RWPE1 (cell line): ENCODE measurements at regions not wholly inside any gene's neighbourhood (a gene's known extent, or its start where the extent isn't known, plus 50 kb on each side); places are given as distances from the start of the nearest gene placed in this dataset.

Experiments
- CTCF ChIA-PET: fragments of 350-600 bp; sonication (Branson Sonifier 250); formaldehyde crosslinking; extraction: SDS; loops from one replicate; lab custom pipeline; 2021; lab: Yijun Ruan, JAX
- POLR2A ChIA-PET: fragments of 400-600 bp; formaldehyde crosslinking; extraction: SDS; loops from one replicate; lab custom pipeline; 2020; ENCODE audit warnings: antibody characterized with exemption; ENCODE audit not compliant: low non-redundant PET; lab: Yijun Ruan, JAX
- DNase-seq: peaks from one replicate; pipeline ENCODE4 v3.0.0; 2012; ENCODE audit warnings: low spot score
- H3K27ac ChIP-seq: fragments of 450-650 bp; 2 replicates; pipeline ENCODE4 v1.5.1; 2017
- TF ChIP-seq, protein P1 (sequence below): fragments of 450-650 bp; conservative IDR thresholded peaks from 2 replicates; pipeline ENCODE4 v1.5.1; 2017; ENCODE audit warnings: low read depth, mild to moderate bottlenecking

DNA sequence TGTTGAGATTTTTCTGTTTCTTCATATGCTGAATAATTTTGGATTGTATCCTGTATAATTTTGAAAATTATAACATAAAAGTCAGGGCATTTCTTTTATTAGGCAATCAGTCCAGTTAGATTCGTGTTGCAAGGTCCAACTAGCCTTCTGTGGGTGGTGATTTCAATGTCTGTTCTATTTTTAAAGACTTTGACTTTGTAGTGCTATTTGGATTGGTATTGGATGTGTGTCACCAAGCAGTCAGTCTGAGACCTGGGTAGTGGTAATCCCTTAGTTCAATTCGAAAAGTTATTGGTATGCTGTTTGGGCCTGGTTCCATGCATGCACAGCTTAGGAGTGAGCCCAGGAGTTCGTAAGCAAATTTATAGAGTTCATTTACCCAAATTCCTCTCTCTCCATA is 82.2 kb downstream of the EPDR1 start:
- POLR2A ChIA-PET: interaction anchor here (0.6 kb wide), 1 partner anchor 71 kb away, joined by 3 read pairs; no protein-coding TSS in a partner anchor
- no peak overlapping the region for H3K27ac ChIP-seq
- CTCF ChIA-PET: no interaction called here
- no peak for DNase-seq
- TF ChIP-seq, protein P1, sequence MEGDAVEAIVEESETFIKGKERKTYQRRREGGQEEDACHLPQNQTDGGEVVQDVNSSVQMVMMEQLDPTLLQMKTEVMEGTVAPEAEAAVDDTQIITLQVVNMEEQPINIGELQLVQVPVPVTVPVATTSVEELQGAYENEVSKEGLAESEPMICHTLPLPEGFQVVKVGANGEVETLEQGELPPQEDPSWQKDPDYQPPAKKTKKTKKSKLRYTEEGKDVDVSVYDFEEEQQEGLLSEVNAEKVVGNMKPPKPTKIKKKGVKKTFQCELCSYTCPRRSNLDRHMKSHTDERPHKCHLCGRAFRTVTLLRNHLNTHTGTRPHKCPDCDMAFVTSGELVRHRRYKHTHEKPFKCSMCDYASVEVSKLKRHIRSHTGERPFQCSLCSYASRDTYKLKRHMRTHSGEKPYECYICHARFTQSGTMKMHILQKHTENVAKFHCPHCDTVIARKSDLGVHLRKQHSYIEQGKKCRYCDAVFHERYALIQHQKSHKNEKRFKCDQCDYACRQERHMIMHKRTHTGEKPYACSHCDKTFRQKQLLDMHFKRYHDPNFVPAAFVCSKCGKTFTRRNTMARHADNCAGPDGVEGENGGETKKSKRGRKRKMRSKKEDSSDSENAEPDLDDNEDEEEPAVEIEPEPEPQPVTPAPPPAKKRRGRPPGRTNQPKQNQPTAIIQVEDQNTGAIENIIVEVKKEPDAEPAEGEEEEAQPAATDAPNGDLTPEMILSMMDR: no peak

DNA sequence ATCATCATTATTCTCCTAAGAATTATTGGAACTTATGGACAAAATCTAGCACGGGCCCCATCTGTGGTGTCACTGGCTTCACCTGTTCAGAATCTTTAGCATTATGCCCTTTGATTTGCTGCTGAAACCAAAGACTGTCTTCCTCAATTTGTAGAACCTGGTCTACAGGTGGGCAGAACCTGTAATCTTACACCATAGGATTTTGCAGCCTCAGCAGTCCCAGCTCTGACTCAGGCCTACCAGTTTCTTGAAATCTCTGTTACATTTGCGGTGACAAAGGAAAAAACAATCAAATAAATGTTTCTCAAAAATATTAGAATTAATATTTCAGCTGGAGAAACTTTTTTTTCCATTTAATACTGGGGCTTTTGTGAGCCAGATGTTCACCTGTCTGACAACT is 86.1 kb downstream of the EPDR1 start:
- ChIA-PET POLR2A (no interaction called here), CTCF (no interaction called here)
- TF ChIP-seq, protein P1: no peak
- no peak for DNase-seq
- H3K27ac ChIP-seq: no peak overlapping the region

DNA sequence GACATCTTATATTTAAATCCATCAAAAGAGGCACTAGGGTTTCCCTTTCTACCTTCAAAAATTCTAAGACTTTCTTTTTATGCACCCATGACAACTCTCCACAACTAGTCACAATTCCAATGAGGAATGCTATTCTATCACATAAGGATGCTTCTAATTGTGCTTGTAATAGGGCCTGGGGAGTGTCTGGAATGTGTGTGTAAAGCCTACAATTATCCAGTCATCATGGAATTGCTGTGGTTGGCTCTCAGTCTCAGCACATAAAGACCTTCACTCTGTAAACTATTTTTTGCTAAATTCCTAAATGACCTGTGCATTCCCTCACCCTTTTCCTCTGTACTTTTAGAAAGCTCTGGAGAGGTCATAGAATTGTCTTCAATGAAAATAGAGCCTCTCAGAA is 86.7 kb downstream of the EPDR1 start:
- TF ChIP-seq, protein P1: no peak
- H3K27ac ChIP-seq: no peak overlapping the region
- no peak for DNase-seq
- CTCF ChIA-PET: no interaction called here
- POLR2A ChIA-PET: no interaction called here

DNA sequence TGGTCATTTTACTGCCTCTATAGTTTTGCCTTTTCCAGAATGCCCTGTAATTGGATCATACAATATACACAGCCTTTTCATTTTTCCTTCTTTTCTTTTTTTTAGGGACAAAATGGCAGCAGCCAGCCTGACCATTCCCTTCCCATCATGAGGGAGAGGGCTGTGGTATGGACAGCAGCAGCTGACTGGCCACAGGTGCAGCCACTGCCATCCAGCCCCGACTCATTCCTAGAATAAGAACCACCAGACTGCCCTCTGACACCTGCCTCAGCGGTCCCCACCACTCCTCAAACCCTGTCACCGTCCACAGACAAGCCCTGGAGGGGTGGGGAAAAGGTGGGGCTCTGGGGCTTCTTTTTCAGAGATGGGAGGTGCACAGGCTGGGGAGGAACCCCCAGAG is 92.8 kb downstream of the EPDR1 start:
- no peak overlapping the region for H3K27ac ChIP-seq
- POLR2A ChIA-PET: no interaction called here
- DNase-seq: no peak
- TF ChIP-seq, protein P1: no peak
- CTCF ChIA-PET: no interaction called here

DNA sequence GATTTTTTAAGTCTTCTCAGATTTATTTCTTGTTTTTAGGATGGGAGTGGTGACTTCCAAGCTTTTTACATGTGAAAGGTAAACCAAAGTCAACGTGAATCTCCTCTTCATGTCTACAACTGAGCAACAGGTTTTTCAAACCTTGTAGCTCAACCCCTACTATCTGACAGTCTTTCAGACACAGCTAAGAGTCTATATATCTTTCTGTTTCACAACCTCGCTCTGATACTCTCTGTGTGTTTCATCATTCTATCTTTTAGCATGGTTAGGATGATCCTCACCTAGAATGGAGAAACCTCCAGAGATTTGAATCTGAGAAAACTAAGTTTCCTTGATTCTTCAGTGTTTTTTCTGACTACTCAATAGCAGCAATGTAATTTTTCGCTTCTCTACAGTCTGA is 96.1 kb downstream of the EPDR1 start:
- ChIA-PET POLR2A (no interaction called here), CTCF (interaction anchor here (1.3 kb wide), 1 partner anchor 11 kb away, joined by 4 read pairs; no protein-coding TSS in a partner anchor)
- no peak for DNase-seq
- no peak overlapping the region for H3K27ac ChIP-seq
- TF ChIP-seq, protein P1: no peak

DNA sequence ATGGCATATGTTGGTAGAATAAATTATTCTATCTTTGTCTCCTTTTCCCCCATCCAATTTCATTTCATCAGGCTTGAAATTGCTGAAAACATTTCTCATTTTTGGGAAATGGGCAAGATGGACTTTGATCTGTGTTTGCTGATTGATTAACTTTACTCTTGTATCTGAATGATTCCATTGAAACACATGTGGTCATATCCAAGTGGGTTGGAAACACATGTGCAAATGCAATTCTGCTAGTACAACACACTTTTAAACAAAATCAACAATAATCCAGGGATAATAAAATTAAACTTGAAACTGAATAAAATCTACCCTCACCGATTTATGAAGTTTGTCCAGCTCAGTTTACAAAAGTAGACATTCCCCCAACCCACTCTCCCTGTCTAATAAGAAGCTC is 96.9 kb downstream of the EPDR1 start:
- ChIA-PET CTCF (interaction anchor here (1.3 kb wide), 1 partner anchor 12 kb away, joined by 4 read pairs; no protein-coding TSS in a partner anchor), POLR2A (no interaction called here)
- TF ChIP-seq, protein P1: no peak
- no peak for DNase-seq
- no peak overlapping the region for H3K27ac ChIP-seq
